SK-N-SH treated with all-trans-retinoic acid at 6 μM for 48 hours (cell line): ENCODE measurements at regions not wholly inside any gene's neighbourhood (a gene's known extent, or its start where the extent isn't known, plus 50 kb on each side); places are given as distances from the start of the nearest gene placed in this dataset.

ENCODE experiments used
- CSRNP3 ChIP-seq: fragments of 250-450 bp; sonication (Bioruptor Pico); IDR thresholded peaks from 2 replicates; pipeline ENCODE4 v1.5.1; 2021; ENCODE audit warnings: mild to moderate bottlenecking, moderate library complexity
- ESRRG ChIP-seq: fragments of 250-450 bp; sonication (Bioruptor Pico); IDR thresholded peaks from 2 replicates; pipeline ENCODE4 v1.6.1; 2021; ENCODE audit warnings: mild to moderate bottlenecking
- PATZ1 ChIP-seq: fragments of 250-450 bp; sonication (Bioruptor Pico); IDR thresholded peaks from 2 replicates; pipeline ENCODE4 v1.8.0; 2020; ENCODE audit warnings: mild to moderate bottlenecking, moderate library complexity, borderline replicate concordance
- POU6F1 ChIP-seq: fragments of 250-450 bp; sonication (Bioruptor Pico); IDR thresholded peaks from 2 replicates; pipeline ENCODE4 v1.8.0; 2021; ENCODE audit warnings: low read depth, mild to moderate bottlenecking, moderate library complexity, borderline replicate concordance
- RARB ChIP-seq: fragments of 250-450 bp; sonication (Bioruptor Pico); IDR thresholded peaks from 2 replicates; pipeline ENCODE4 v1.8.0; 2021; ENCODE audit warnings: mild to moderate bottlenecking, moderate library complexity
- ZFP3 ChIP-seq: fragments of 250-450 bp; sonication (Bioruptor Pico); IDR thresholded peaks from 2 replicates; pipeline ENCODE4 v1.5.0; 2020; ENCODE audit warnings: mild to moderate bottlenecking, moderate library complexity
- ZNF565 ChIP-seq: fragments of 450-650 bp; formaldehyde crosslinking; conservative IDR thresholded peaks from 2 replicates; pipeline ENCODE4 v1.5.0; 2020; ENCODE audit warnings: low read depth, mild to moderate bottlenecking, moderate library complexity
- ZNF8 ChIP-seq: fragments of 450-650 bp; formaldehyde crosslinking; IDR thresholded peaks from 2 replicates; pipeline ENCODE4 v1.5.0; 2020; ENCODE audit warnings: mild to moderate bottlenecking, moderate library complexity
- TF ChIP-seq, protein P1 (sequence below): fragments of 250-450 bp; sonication (Bioruptor Pico); IDR thresholded peaks from 2 replicates; pipeline ENCODE4 v1.5.0; 2020; ENCODE audit warnings: mild to moderate bottlenecking, moderate library complexity

GRCh38 chr20:58130156-58130555 lies 98.3 kb downstream of the ANKRD60 start:
- TF ChIP-seq PATZ1 (CRISPR knock-in tag), result no peak
- no peak for TF ChIP-seq CSRNP3 (CRISPR knock-in tag)
- no peak for TF ChIP-seq ZNF565 (CRISPR knock-in tag)
- TF ChIP-seq ZFP3 (CRISPR knock-in tag), result no peak
- TF ChIP-seq POU6F1 (CRISPR knock-in tag), result no peak
- TF ChIP-seq ZNF8 (CRISPR knock-in tag), result no peak
- TF ChIP-seq RARB (CRISPR knock-in tag), result no peak
- TF ChIP-seq, protein P1, sequence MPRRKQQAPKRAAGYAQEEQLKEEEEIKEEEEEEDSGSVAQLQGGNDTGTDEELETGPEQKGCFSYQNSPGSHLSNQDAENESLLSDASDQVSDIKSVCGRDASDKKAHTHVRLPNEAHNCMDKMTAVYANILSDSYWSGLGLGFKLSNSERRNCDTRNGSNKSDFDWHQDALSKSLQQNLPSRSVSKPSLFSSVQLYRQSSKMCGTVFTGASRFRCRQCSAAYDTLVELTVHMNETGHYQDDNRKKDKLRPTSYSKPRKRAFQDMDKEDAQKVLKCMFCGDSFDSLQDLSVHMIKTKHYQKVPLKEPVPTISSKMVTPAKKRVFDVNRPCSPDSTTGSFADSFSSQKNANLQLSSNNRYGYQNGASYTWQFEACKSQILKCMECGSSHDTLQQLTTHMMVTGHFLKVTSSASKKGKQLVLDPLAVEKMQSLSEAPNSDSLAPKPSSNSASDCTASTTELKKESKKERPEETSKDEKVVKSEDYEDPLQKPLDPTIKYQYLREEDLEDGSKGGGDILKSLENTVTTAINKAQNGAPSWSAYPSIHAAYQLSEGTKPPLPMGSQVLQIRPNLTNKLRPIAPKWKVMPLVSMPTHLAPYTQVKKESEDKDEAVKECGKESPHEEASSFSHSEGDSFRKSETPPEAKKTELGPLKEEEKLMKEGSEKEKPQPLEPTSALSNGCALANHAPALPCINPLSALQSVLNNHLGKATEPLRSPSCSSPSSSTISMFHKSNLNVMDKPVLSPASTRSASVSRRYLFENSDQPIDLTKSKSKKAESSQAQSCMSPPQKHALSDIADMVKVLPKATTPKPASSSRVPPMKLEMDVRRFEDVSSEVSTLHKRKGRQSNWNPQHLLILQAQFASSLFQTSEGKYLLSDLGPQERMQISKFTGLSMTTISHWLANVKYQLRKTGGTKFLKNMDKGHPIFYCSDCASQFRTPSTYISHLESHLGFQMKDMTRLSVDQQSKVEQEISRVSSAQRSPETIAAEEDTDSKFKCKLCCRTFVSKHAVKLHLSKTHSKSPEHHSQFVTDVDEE (CRISPR knock-in tag), result no peak
- TF ChIP-seq ESRRG (CRISPR knock-in tag), result no peak
